Fibroblast of the aortic adventitia (primary cell): ENCODE measurements at regions not wholly inside any gene's neighbourhood (a gene's known extent, or its start where the extent isn't known, plus 50 kb on each side); places are given as distances from the start of the nearest gene placed in this dataset.

ENCODE experiments used
- DNase-seq: peaks from one replicate; pipeline ENCODE4 v3.0.0-alpha.2; 2010; ENCODE audit warnings: low read depth
- H3K4me3 ChIP-seq: 2 replicates; pipeline ENCODE4 v1.5.1; 2011; ENCODE audit warnings: low read depth, mild to moderate bottlenecking, control low read depth, low read length, moderate library complexity
- CTCF ChIP-seq: IDR thresholded peaks from 2 replicates; pipeline ENCODE4 v1.5.1; 2011; ENCODE audit warnings: mild to moderate bottlenecking, low read length, control low read depth, inconsistent platforms; ENCODE audit not compliant: insufficient read depth

GRCh38 chr5:96084874-96085506, 123.3 kb upstream of the ELL2 start:
- TF ChIP-seq CTCF = no peak
- no peak overlapping the region for H3K4me3 ChIP-seq
- no peak for DNase-seq

GRCh38 chr5:96083361-96083881, 121.8 kb upstream of the ELL2 start:
- no peak overlapping the region for H3K4me3 ChIP-seq
- TF ChIP-seq CTCF = no peak
- DNase-seq = no peak

GRCh38 chr5:96081276-96081858, 119.7 kb upstream of the ELL2 start:
- TF ChIP-seq CTCF = no peak
- DNase-seq = no peak
- H3K4me3 ChIP-seq = no peak overlapping the region

- peak; percentile 63 for DNase-seq
- H3K4me3 ChIP-seq = no peak overlapping the region
- TF ChIP-seq CTCF = no peak
These were observed 118.9 kb upstream of the ELL2 start for GRCh38 chr5:96080557-96080956.

- DNase-seq = no peak
- TF ChIP-seq CTCF = no peak
- H3K4me3 ChIP-seq = no peak overlapping the region
These were observed 118.3 kb upstream of the ELL2 start for GRCh38 chr5:96079962-96080361.

- H3K4me3 ChIP-seq = no peak overlapping the region
- peak; percentile 95 for DNase-seq
- TF ChIP-seq CTCF = no peak
These were observed 117.4 kb upstream of the ELL2 start for GRCh38 chr5:96079075-96079474.
